ENCODE measurements at regions not wholly inside any gene's neighbourhood (a gene's known extent, or its start where the extent isn't known, plus 50 kb on each side); places are given as distances from the start of the nearest gene placed in this dataset.

GRCh38 chr12:92629349-92630065 is 73.3 kb upstream of the PLEKHG7 start:
- intact Hi-C loops (cut with micrococcal nuclease; ENCODE audit: unreplicated experiment): no loop called here
- H3K9me3 Mint-ChIP-seq (ENCODE audit: low read depth, unreplicated experiment): no peaks in the 10 kb centered on the region
- H3K4me3 Mint-ChIP-seq (ENCODE audit: low read depth, unreplicated experiment): no peak overlapping the region
- no peaks in the 10 kb centered on the region for H3K36me3 Mint-ChIP-seq (ENCODE audit: insufficient read depth, unreplicated experiment)
- no peak for DNase-seq
- no TSS peak for BruUV-seq (replicated peaks)
- peaks cover 5% of the 10 kb centered on the region for H3K4me1 Mint-ChIP-seq (ENCODE audit: low read depth, unreplicated experiment)
- no peak overlapping the region for H3K27ac Mint-ChIP-seq (ENCODE audit: unreplicated experiment)
- H3K27me3 Mint-ChIP-seq (ENCODE audit: unreplicated experiment): no peaks in the 10 kb centered on the region
- TF ChIP-seq CTCF (IDR thresholded peaks at IDR 0.05; ENCODE audit: unreplicated experiment): no peak
- CTCF ChIA-PET: interaction anchor here (0.6 to 0.7 kb wide), 2 partner anchors 187 to 782 kb away, joined by 3 to 11 read pairs; no protein-coding TSS in a partner anchor

- DNase-seq: no peak
- Mint-ChIP-seq H3K27me3 (ENCODE audit: unreplicated experiment) (no peaks in the 10 kb centered on the region), H3K9me3 (ENCODE audit: low read depth, unreplicated experiment) (no peaks in the 10 kb centered on the region), H3K36me3 (ENCODE audit: insufficient read depth, unreplicated experiment) (no peaks in the 10 kb centered on the region), H3K4me1 (ENCODE audit: low read depth, unreplicated experiment) (peaks cover 14% of the 10 kb centered on the region), H3K27ac (ENCODE audit: unreplicated experiment) (no peak overlapping the region), H3K4me3 (ENCODE audit: low read depth, unreplicated experiment) (no peak overlapping the region)
- intact Hi-C loops (cut with micrococcal nuclease; ENCODE audit: unreplicated experiment): no loop called here
- no TSS peak for BruUV-seq (replicated peaks)
- no peak for TF ChIP-seq CTCF (IDR thresholded peaks at IDR 0.05; ENCODE audit: unreplicated experiment)
- CTCF ChIA-PET: no interaction called here
Measured at GRCh38 chr12:92628476-92628875, 74.3 kb upstream of the PLEKHG7 start.

- TF ChIP-seq CTCF (IDR thresholded peaks at IDR 0.05; ENCODE audit: unreplicated experiment): no peak
- DNase-seq: no peak
- CTCF ChIA-PET: no interaction called here
- intact Hi-C loops (cut with micrococcal nuclease; ENCODE audit: unreplicated experiment): no loop called here
- BruUV-seq (replicated peaks): no TSS peak
- H3K27ac Mint-ChIP-seq (ENCODE audit: unreplicated experiment): no peak overlapping the region
- no peaks in the 10 kb centered on the region for H3K27me3 Mint-ChIP-seq (ENCODE audit: unreplicated experiment)
- no peaks in the 10 kb centered on the region for H3K36me3 Mint-ChIP-seq (ENCODE audit: insufficient read depth, unreplicated experiment)
- H3K4me3 Mint-ChIP-seq (ENCODE audit: low read depth, unreplicated experiment): no peak overlapping the region
- no peaks in the 10 kb centered on the region for H3K9me3 Mint-ChIP-seq (ENCODE audit: low read depth, unreplicated experiment)
- peaks cover 14% of the 10 kb centered on the region for H3K4me1 Mint-ChIP-seq (ENCODE audit: low read depth, unreplicated experiment)
Measured at GRCh38 chr12:92627511-92627910, 75.3 kb upstream of the PLEKHG7 start.

- no peak for DNase-seq
- peaks cover 24% of the 10 kb centered on the region for H3K4me1 Mint-ChIP-seq (ENCODE audit: low read depth, unreplicated experiment)
- BruUV-seq (replicated peaks): no TSS peak
- CTCF ChIA-PET: no interaction called here
- TF ChIP-seq CTCF (IDR thresholded peaks at IDR 0.05; ENCODE audit: unreplicated experiment): no peak
- no peaks in the 10 kb centered on the region for H3K36me3 Mint-ChIP-seq (ENCODE audit: insufficient read depth, unreplicated experiment)
- intact Hi-C loops (cut with micrococcal nuclease; ENCODE audit: unreplicated experiment): no loop called here
- peaks cover 4% of the 10 kb centered on the region for H3K9me3 Mint-ChIP-seq (ENCODE audit: low read depth, unreplicated experiment)
- H3K27me3 Mint-ChIP-seq (ENCODE audit: unreplicated experiment): no peaks in the 10 kb centered on the region
- no peak overlapping the region for H3K27ac Mint-ChIP-seq (ENCODE audit: unreplicated experiment)
- H3K4me3 Mint-ChIP-seq (ENCODE audit: low read depth, unreplicated experiment): no peak overlapping the region
Measured at GRCh38 chr12:92625639-92626310, 77.0 kb upstream of the PLEKHG7 start.

All from Calu3 (cell line).